ENCODE measurements at regions not wholly inside any gene's neighbourhood (a gene's known extent, or its start where the extent isn't known, plus 50 kb on each side); places are given as distances from the start of the nearest gene placed in this dataset.
"Not testable (repeated sequence)": the region's sequence is repeated elsewhere in the genome, so short reads cannot be mapped to it uniquely, and the experiment has no call there.

- no peak for DNase-seq
Measured at GRCh38 chr4:131192318-131192717, 1956.8 kb upstream of the PCDH10 start.

GRCh38 chr4:131207589-131207988 lies 1941.5 kb upstream of the PCDH10 start:
- no peak for DNase-seq

GRCh38 chr4:131248314-131248713 lies 1900.8 kb upstream of the PCDH10 start:
- no peak for DNase-seq

GRCh38 chr4:131251321-131251720 lies 1897.8 kb upstream of the PCDH10 start:
- no peak for DNase-seq

GRCh38 chr4:131257241-131257640 lies 1891.9 kb upstream of the PCDH10 start:
- DNase-seq: no peak

GRCh38 chr4:131258361-131258760 lies 1890.7 kb upstream of the PCDH10 start:
- DNase-seq: no peak

GRCh38 chr4:131288441-131288840 lies 1860.7 kb upstream of the PCDH10 start:
- DNase-seq: no peak

GRCh38 chr4:131296192-131296591 lies 1852.9 kb upstream of the PCDH10 start:
- DNase-seq: no peak

- DNase-seq: no peak
Measured at GRCh38 chr4:131302108-131302507, 1847.0 kb upstream of the PCDH10 start.

- no peak for DNase-seq
Measured at GRCh38 chr4:131304686-131305085, 1844.4 kb upstream of the PCDH10 start.

- no peak for DNase-seq
Measured at GRCh38 chr4:131309628-131310027, 1839.5 kb upstream of the PCDH10 start.

GRCh38 chr4:131316086-131316485 lies 1833.0 kb upstream of the PCDH10 start:
- DNase-seq: no peak

GRCh38 chr4:131337936-131338335 lies 1811.2 kb upstream of the PCDH10 start:
- DNase-seq: no peak

GRCh38 chr4:131339137-131339536 lies 1810.0 kb upstream of the PCDH10 start:
- no peak for DNase-seq

GRCh38 chr4:131344761-131345160 lies 1804.3 kb upstream of the PCDH10 start:
- no peak for DNase-seq

- no peak for DNase-seq
Measured at GRCh38 chr4:131347816-131348215, 1801.3 kb upstream of the PCDH10 start.

- DNase-seq: no peak
Measured at GRCh38 chr4:131348263-131348662, 1800.8 kb upstream of the PCDH10 start.

GRCh38 chr4:131352371-131352770 lies 1796.7 kb upstream of the PCDH10 start:
- not testable (repeated sequence) for DNase-seq

- DNase-seq: no peak
Measured at GRCh38 chr4:131366714-131367113, 1782.4 kb upstream of the PCDH10 start.

- no peak for DNase-seq
Measured at GRCh38 chr4:131367441-131367840, 1781.7 kb upstream of the PCDH10 start.

GRCh38 chr4:131370846-131371245 lies 1778.2 kb upstream of the PCDH10 start:
- DNase-seq: no peak

- no peak for DNase-seq
Measured at GRCh38 chr4:131381055-131381454, 1768.0 kb upstream of the PCDH10 start.

GRCh38 chr4:131382839-131383238 lies 1766.3 kb upstream of the PCDH10 start:
- no peak for DNase-seq

- DNase-seq: no peak
Measured at GRCh38 chr4:131388277-131388676, 1760.8 kb upstream of the PCDH10 start.

GRCh38 chr4:131408102-131408501 lies 1741.0 kb upstream of the PCDH10 start:
- no peak for DNase-seq

GRCh38 chr4:131411393-131411792 lies 1737.7 kb upstream of the PCDH10 start:
- DNase-seq: no peak

Measured in activated T-cell treated with anti-CD3 and anti-CD28 coated beads for 4 hours (primary cell).